ENCODE measurements at regions not wholly inside any gene's neighbourhood (a gene's known extent, or its start where the extent isn't known, plus 50 kb on each side); places are given as distances from the start of the nearest gene placed in this dataset.

DNA sequence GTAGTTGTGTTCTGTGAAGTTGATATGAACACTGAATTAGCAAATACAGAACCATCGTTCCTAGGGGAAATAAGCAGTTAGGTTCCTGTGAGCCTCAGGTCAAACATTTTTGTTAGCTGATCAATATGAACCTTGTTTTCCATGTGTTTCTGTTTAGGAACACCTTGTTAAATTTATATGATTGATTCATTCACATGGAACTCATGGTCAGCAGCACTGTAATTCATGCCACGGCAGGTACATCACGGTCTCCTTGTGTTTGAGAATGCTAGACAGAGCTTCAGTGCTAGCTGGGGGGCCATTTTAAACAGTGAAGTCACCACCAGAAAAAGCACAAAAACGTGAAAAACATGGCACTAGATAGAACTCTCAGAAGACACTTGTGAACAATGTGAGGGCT, 62.2 kb downstream of the MYCN start:
- TF ChIP-seq, protein P1, sequence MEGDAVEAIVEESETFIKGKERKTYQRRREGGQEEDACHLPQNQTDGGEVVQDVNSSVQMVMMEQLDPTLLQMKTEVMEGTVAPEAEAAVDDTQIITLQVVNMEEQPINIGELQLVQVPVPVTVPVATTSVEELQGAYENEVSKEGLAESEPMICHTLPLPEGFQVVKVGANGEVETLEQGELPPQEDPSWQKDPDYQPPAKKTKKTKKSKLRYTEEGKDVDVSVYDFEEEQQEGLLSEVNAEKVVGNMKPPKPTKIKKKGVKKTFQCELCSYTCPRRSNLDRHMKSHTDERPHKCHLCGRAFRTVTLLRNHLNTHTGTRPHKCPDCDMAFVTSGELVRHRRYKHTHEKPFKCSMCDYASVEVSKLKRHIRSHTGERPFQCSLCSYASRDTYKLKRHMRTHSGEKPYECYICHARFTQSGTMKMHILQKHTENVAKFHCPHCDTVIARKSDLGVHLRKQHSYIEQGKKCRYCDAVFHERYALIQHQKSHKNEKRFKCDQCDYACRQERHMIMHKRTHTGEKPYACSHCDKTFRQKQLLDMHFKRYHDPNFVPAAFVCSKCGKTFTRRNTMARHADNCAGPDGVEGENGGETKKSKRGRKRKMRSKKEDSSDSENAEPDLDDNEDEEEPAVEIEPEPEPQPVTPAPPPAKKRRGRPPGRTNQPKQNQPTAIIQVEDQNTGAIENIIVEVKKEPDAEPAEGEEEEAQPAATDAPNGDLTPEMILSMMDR (IDR thresholded peaks at IDR 0.05; ENCODE audit: low read length): no peak
- TF ChIP-seq EZH2 (IDR thresholded peaks at IDR 0.05; ENCODE audit: borderline replicate concordance, low read length): no peak
- Histone ChIP-seq H2AFZ (ENCODE audit: low read length) (no peak overlapping the region), H3K36me3 (ENCODE audit: insufficient read depth, low read length) (no peaks in the 10 kb centered on the region), H3K4me1 (ENCODE audit: insufficient read depth, low read length, severe bottlenecking) (no peaks in the 10 kb centered on the region), H3F3A (ENCODE audit: insufficient read depth, low read length) (no peaks in the 10 kb centered on the region), H3K9ac (ENCODE audit: low read length) (no peak overlapping the region), H3K27ac (ENCODE audit: low read depth, low read length, poor library complexity, severe bottlenecking) (no peak overlapping the region), H3K9me3 (ENCODE audit: low read length) (no peaks in the 10 kb centered on the region), H3K4me2 (ENCODE audit: low read length) (no peak overlapping the region), H4K20me1 (ENCODE audit: insufficient read depth, low read length) (no peaks in the 10 kb centered on the region), H3K79me2 (ENCODE audit: insufficient read depth, low read length) (no peaks in the 10 kb centered on the region), H3K27me3 (ENCODE audit: insufficient read depth, low read length) (no peaks in the 10 kb centered on the region), H3K4me3 (ENCODE audit: low read depth, low read length, poor library complexity, severe bottlenecking) (no peak overlapping the region), H3K9me2 (ENCODE audit: low read depth, low read length) (no peaks in the 10 kb centered on the region)

DNA sequence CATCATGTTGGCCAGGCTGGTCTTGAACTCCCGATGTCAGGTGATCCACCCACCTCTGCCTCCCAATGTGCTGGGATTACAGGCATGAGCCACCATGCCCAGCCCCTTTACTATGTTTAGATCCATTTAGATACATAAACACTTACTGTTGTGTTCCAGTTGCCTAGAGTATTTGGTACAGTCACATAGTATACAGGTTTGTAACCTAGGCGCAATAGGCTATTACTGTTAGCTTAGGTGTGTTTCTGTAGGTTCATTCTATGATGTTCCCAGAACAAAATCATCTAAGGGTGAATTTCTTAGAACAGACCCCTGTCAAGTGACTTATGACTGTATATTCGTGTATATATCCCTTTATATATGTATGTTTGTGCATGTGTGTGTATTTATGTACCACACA, 61.8 kb downstream of the MYCN start:
- Histone ChIP-seq H3K4me1 (ENCODE audit: insufficient read depth, low read length, severe bottlenecking) (no peaks in the 10 kb centered on the region), H3K4me3 (ENCODE audit: low read depth, low read length, poor library complexity, severe bottlenecking) (no peak overlapping the region), H3F3A (ENCODE audit: insufficient read depth, low read length) (no peaks in the 10 kb centered on the region), H3K9me3 (ENCODE audit: low read length) (no peaks in the 10 kb centered on the region), H3K9me2 (ENCODE audit: low read depth, low read length) (no peaks in the 10 kb centered on the region), H3K27me3 (ENCODE audit: insufficient read depth, low read length) (no peaks in the 10 kb centered on the region), H3K36me3 (ENCODE audit: insufficient read depth, low read length) (no peaks in the 10 kb centered on the region), H2AFZ (ENCODE audit: low read length) (no peak overlapping the region), H4K20me1 (ENCODE audit: insufficient read depth, low read length) (no peaks in the 10 kb centered on the region), H3K9ac (ENCODE audit: low read length) (no peak overlapping the region), H3K27ac (ENCODE audit: low read depth, low read length, poor library complexity, severe bottlenecking) (no peak overlapping the region), H3K4me2 (ENCODE audit: low read length) (no peak overlapping the region), H3K79me2 (ENCODE audit: insufficient read depth, low read length) (no peaks in the 10 kb centered on the region)
- TF ChIP-seq EZH2 (IDR thresholded peaks at IDR 0.05; ENCODE audit: borderline replicate concordance, low read length): no peak
- TF ChIP-seq, protein P1 (IDR thresholded peaks at IDR 0.05; ENCODE audit: low read length): no peak

DNA sequence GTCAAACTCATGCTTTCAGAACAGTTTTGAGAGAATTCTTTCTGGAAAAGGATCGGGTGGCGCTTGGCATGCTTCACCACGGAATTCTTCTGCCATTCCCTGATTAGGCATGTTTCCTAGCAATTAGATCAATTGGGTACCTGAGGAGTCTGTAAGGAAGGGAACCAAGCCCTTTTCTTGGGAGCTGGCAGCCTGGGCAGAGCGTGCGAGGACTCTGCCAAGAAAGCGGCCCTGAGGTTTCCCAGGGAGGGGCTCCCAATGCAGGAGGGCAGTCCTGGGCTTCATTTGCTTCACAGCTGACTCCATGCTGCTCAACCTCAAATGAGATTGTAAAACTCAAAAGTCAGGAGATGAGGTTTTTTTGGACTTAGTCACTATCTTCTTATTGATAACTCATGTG, 60.3 kb downstream of the MYCN start:
- Histone ChIP-seq H3K36me3 (ENCODE audit: insufficient read depth, low read length) (no peaks in the 10 kb centered on the region), H3K9me3 (ENCODE audit: low read length) (no peaks in the 10 kb centered on the region), H3K4me2 (ENCODE audit: low read length) (no peak overlapping the region), H3K27ac (ENCODE audit: low read depth, low read length, poor library complexity, severe bottlenecking) (no peak overlapping the region), H3K4me3 (ENCODE audit: low read depth, low read length, poor library complexity, severe bottlenecking) (no peak overlapping the region), H4K20me1 (ENCODE audit: insufficient read depth, low read length) (no peaks in the 10 kb centered on the region), H2AFZ (ENCODE audit: low read length) (no peak overlapping the region), H3K79me2 (ENCODE audit: insufficient read depth, low read length) (no peaks in the 10 kb centered on the region), H3K4me1 (ENCODE audit: insufficient read depth, low read length, severe bottlenecking) (no peaks in the 10 kb centered on the region), H3K27me3 (ENCODE audit: insufficient read depth, low read length) (no peaks in the 10 kb centered on the region), H3K9ac (ENCODE audit: low read length) (no peak overlapping the region), H3K9me2 (ENCODE audit: low read depth, low read length) (no peaks in the 10 kb centered on the region), H3F3A (ENCODE audit: insufficient read depth, low read length) (no peaks in the 10 kb centered on the region)
- TF ChIP-seq, protein P1 (IDR thresholded peaks at IDR 0.05; ENCODE audit: low read length): no peak
- TF ChIP-seq EZH2 (IDR thresholded peaks at IDR 0.05; ENCODE audit: borderline replicate concordance, low read length): no peak
